A549 (cell line): ENCODE measurements at regions not wholly inside any gene's neighbourhood (a gene's known extent, or its start where the extent isn't known, plus 50 kb on each side); places are given as distances from the start of the nearest gene placed in this dataset.
"Not testable (repeated sequence)": the region's sequence is repeated elsewhere in the genome, so short reads cannot be mapped to it uniquely, and the experiment has no call there.

Source experiments
- JUNB ChIP-seq: fragments of >200 bp; sonication (Bioruptor Twin); formaldehyde crosslinking; IDR thresholded peaks from 2 replicates; pipeline ENCODE4 v1.6.1; 2016
- POLR2A ChIP-seq: IDR thresholded peaks from 2 replicates; pipeline ENCODE4 v1.6.1; 2012; ENCODE audit warnings: mild to moderate bottlenecking, low read length
- RCOR1 ChIP-seq: fragments of 150-350 bp; IDR thresholded peaks from 2 replicates; pipeline ENCODE4 v1.6.1; 2014; ENCODE audit warnings: antibody characterized with exemption, low read length, low read depth
- SREBF2 ChIP-seq: fragments of 450-650 bp; IDR thresholded peaks from 2 replicates; pipeline ENCODE4 v1.6.1; 2014; ENCODE audit warnings: mild to moderate bottlenecking, moderate library complexity
- TF ChIP-seq, protein P1 (sequence below): fragments of 150-350 bp; IDR thresholded peaks from 2 replicates; pipeline ENCODE4 v1.6.1; 2014; ENCODE audit warnings: low read depth, mild to moderate bottlenecking, low read length
- TF ChIP-seq, protein P2 (sequence below): fragments of >200 bp; sonication (Bioruptor Twin); formaldehyde crosslinking; IDR thresholded peaks from 3 replicates; pipeline ENCODE4 v1.5.1; 2016
- TF ChIP-seq, protein P3 (sequence below): fragments of 200-600 bp; sonication (generic); IDR thresholded peaks from 2 replicates; pipeline ENCODE4 v1.6.1; 2016; ENCODE audit warnings: antibody characterized with exemption, mild to moderate bottlenecking, moderate library complexity
- TF ChIP-seq, protein P4 (sequence below): IDR thresholded peaks from 2 replicates; pipeline ENCODE4 v1.6.1; 2012; ENCODE audit warnings: low read depth, borderline replicate concordance
- TF ChIP-seq, protein P5 (sequence below): fragments of >200 bp; sonication (Bioruptor Twin); formaldehyde crosslinking; IDR thresholded peaks from 2 replicates; pipeline ENCODE4 v1.6.1; 2016

DNA sequence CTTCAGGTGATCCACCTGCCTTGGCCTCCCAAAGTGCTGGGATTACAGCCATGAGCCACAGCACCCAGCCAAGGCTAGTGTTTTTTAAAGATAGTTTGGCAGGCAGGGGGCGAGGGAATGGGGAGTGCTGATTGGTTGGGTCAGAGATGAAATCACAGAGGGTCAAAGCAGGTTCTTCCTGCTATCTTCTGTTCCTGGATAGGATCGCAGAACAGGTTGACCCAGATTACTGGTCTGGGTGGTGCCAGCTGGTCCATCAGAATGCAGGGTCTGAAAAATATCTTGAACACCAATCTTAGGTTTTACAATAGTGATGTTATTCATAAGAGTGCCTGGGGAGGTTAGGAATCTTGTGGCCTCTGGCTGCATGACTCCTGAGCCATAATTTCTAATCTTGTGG lies 272.2 kb downstream of the CD83 start:
- TF ChIP-seq, protein P1, sequence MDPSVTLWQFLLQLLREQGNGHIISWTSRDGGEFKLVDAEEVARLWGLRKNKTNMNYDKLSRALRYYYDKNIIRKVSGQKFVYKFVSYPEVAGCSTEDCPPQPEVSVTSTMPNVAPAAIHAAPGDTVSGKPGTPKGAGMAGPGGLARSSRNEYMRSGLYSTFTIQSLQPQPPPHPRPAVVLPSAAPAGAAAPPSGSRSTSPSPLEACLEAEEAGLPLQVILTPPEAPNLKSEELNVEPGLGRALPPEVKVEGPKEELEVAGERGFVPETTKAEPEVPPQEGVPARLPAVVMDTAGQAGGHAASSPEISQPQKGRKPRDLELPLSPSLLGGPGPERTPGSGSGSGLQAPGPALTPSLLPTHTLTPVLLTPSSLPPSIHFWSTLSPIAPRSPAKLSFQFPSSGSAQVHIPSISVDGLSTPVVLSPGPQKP, result not testable (repeated sequence)
- not testable (repeated sequence) for TF ChIP-seq RCOR1, JUNB, SREBF2, POLR2A
- TF ChIP-seq, protein P2, sequence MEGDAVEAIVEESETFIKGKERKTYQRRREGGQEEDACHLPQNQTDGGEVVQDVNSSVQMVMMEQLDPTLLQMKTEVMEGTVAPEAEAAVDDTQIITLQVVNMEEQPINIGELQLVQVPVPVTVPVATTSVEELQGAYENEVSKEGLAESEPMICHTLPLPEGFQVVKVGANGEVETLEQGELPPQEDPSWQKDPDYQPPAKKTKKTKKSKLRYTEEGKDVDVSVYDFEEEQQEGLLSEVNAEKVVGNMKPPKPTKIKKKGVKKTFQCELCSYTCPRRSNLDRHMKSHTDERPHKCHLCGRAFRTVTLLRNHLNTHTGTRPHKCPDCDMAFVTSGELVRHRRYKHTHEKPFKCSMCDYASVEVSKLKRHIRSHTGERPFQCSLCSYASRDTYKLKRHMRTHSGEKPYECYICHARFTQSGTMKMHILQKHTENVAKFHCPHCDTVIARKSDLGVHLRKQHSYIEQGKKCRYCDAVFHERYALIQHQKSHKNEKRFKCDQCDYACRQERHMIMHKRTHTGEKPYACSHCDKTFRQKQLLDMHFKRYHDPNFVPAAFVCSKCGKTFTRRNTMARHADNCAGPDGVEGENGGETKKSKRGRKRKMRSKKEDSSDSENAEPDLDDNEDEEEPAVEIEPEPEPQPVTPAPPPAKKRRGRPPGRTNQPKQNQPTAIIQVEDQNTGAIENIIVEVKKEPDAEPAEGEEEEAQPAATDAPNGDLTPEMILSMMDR, result not testable (repeated sequence)
- TF ChIP-seq, protein P3, sequence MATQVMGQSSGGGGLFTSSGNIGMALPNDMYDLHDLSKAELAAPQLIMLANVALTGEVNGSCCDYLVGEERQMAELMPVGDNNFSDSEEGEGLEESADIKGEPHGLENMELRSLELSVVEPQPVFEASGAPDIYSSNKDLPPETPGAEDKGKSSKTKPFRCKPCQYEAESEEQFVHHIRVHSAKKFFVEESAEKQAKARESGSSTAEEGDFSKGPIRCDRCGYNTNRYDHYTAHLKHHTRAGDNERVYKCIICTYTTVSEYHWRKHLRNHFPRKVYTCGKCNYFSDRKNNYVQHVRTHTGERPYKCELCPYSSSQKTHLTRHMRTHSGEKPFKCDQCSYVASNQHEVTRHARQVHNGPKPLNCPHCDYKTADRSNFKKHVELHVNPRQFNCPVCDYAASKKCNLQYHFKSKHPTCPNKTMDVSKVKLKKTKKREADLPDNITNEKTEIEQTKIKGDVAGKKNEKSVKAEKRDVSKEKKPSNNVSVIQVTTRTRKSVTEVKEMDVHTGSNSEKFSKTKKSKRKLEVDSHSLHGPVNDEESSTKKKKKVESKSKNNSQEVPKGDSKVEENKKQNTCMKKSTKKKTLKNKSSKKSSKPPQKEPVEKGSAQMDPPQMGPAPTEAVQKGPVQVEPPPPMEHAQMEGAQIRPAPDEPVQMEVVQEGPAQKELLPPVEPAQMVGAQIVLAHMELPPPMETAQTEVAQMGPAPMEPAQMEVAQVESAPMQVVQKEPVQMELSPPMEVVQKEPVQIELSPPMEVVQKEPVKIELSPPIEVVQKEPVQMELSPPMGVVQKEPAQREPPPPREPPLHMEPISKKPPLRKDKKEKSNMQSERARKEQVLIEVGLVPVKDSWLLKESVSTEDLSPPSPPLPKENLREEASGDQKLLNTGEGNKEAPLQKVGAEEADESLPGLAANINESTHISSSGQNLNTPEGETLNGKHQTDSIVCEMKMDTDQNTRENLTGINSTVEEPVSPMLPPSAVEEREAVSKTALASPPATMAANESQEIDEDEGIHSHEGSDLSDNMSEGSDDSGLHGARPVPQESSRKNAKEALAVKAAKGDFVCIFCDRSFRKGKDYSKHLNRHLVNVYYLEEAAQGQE, result not testable (repeated sequence)
- TF ChIP-seq, protein P4, sequence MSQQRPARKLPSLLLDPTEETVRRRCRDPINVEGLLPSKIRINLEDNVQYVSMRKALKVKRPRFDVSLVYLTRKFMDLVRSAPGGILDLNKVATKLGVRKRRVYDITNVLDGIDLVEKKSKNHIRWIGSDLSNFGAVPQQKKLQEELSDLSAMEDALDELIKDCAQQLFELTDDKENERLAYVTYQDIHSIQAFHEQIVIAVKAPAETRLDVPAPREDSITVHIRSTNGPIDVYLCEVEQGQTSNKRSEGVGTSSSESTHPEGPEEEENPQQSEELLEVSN, result not testable (repeated sequence)
- TF ChIP-seq, protein P5, sequence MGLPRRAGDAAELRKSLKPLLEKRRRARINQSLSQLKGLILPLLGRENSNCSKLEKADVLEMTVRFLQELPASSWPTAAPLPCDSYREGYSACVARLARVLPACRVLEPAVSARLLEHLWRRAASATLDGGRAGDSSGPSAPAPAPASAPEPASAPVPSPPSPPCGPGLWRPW, result not testable (repeated sequence)
